ENCODE measurements at regions not wholly inside any gene's neighbourhood (a gene's known extent, or its start where the extent isn't known, plus 50 kb on each side); places are given as distances from the start of the nearest gene placed in this dataset.

- TF ChIP-seq CTCF (IDR thresholded peaks at IDR 0.05; ENCODE audit: insufficient read depth, low read depth, low read length) (no peak), EZH2 (IDR thresholded peaks at IDR 0.05; ENCODE audit: insufficient read depth, low read length) (no peak)
Observed at GRCh38 chr2:118296663-118297062, 208.4 kb downstream of the INSIG2 start.
